Stimulated activated naive CD8-positive, alpha-beta T cell treated with anti-CD3 and anti-CD28 coated beads, Interleukin-15, Interleukin-2, amounts not matched to agents 100 ng/mL and 50 ng/mL, for 24 hours (primary cell): ENCODE measurements at regions not wholly inside any gene's neighbourhood (a gene's known extent, or its start where the extent isn't known, plus 50 kb on each side); places are given as distances from the start of the nearest gene placed in this dataset.

Experiments used
- H3K27ac Mint-ChIP-seq: one replicate; pipeline ENCODE4 v1.8.0; 2021; ENCODE audit warnings: mild to moderate bottlenecking, mixed read lengths
- H3K27me3 Mint-ChIP-seq: one replicate; pipeline ENCODE4 v1.8.0; 2021; ENCODE audit warnings: mixed read lengths
- H3K36me3 Mint-ChIP-seq: one replicate; pipeline ENCODE4 v1.8.0; 2021; ENCODE audit warnings: low read depth, mixed read lengths
- H3K4me1 Mint-ChIP-seq: one replicate; pipeline ENCODE4 v1.8.0; 2021; ENCODE audit warnings: low read depth, mixed read lengths
- H3K4me3 Mint-ChIP-seq: one replicate; pipeline ENCODE4 v1.8.0; 2021; ENCODE audit warnings: mild to moderate bottlenecking, mixed read lengths
- H3K9me3 Mint-ChIP-seq: one replicate; pipeline ENCODE4 v1.8.0; 2021; ENCODE audit warnings: mixed read lengths

GRCh38 chr7:25361387-25361786 is 133.1 kb upstream of the NPVF start:
- Mint-ChIP-seq H3K9me3 (no peaks in the 10 kb centered on the region), H3K4me3 (no peak overlapping the region), H3K4me1 (no peaks in the 10 kb centered on the region), H3K27me3 (no peaks in the 10 kb centered on the region), H3K27ac (no peak overlapping the region), H3K36me3 (no peaks in the 10 kb centered on the region)

- Mint-ChIP-seq H3K27me3 (no peaks in the 10 kb centered on the region), H3K9me3 (no peaks in the 10 kb centered on the region), H3K4me1 (no peaks in the 10 kb centered on the region), H3K4me3 (no peak overlapping the region), H3K27ac (no peak overlapping the region), H3K36me3 (no peaks in the 10 kb centered on the region)
Observed at GRCh38 chr7:25361863-25362262, 133.6 kb upstream of the NPVF start.

GRCh38 chr7:25368599-25369201 is 140.4 kb upstream of the NPVF start:
- Mint-ChIP-seq H3K27me3 (peaks cover 11% of the 10 kb centered on the region), H3K36me3 (no peaks in the 10 kb centered on the region), H3K27ac (no peak overlapping the region), H3K4me3 (no peak overlapping the region), H3K4me1 (no peaks in the 10 kb centered on the region), H3K9me3 (peaks cover 11% of the 10 kb centered on the region)

- H3K9me3 Mint-ChIP-seq, result peaks cover 11% of the 10 kb centered on the region
- peaks cover 11% of the 10 kb centered on the region for H3K27me3 Mint-ChIP-seq
- H3K4me3 Mint-ChIP-seq, result no peak overlapping the region
- no peak overlapping the region for H3K27ac Mint-ChIP-seq
- no peaks in the 10 kb centered on the region for H3K36me3 Mint-ChIP-seq
- no peaks in the 10 kb centered on the region for H3K4me1 Mint-ChIP-seq
Observed at GRCh38 chr7:25369786-25370185, 141.5 kb upstream of the NPVF start.

- Mint-ChIP-seq H3K4me1 (no peaks in the 10 kb centered on the region), H3K27me3 (peaks cover 11% of the 10 kb centered on the region), H3K9me3 (peaks cover 11% of the 10 kb centered on the region), H3K36me3 (no peaks in the 10 kb centered on the region), H3K27ac (no peak overlapping the region), H3K4me3 (no peak overlapping the region)
Observed at GRCh38 chr7:25371972-25372371, 143.7 kb upstream of the NPVF start.

GRCh38 chr7:25375805-25376600 is 147.7 kb upstream of the NPVF start:
- peaks cover 4% of the 10 kb centered on the region for H3K27me3 Mint-ChIP-seq
- H3K36me3 Mint-ChIP-seq, result no peaks in the 10 kb centered on the region
- no peaks in the 10 kb centered on the region for H3K4me1 Mint-ChIP-seq
- no peak overlapping the region for H3K4me3 Mint-ChIP-seq
- H3K9me3 Mint-ChIP-seq, result peaks cover 11% of the 10 kb centered on the region
- H3K27ac Mint-ChIP-seq, result no peak overlapping the region

- H3K9me3 Mint-ChIP-seq, result no peaks in the 10 kb centered on the region
- H3K4me1 Mint-ChIP-seq, result no peaks in the 10 kb centered on the region
- H3K36me3 Mint-ChIP-seq, result no peaks in the 10 kb centered on the region
- H3K27me3 Mint-ChIP-seq, result peaks cover 7% of the 10 kb centered on the region
- H3K4me3 Mint-ChIP-seq, result no peak overlapping the region
- H3K27ac Mint-ChIP-seq, result no peak overlapping the region
Observed at GRCh38 chr7:25379351-25380300, 151.3 kb upstream of the NPVF start.

GRCh38 chr7:25381818-25382589 is 153.7 kb upstream of the NPVF start:
- peaks cover 7% of the 10 kb centered on the region for H3K27me3 Mint-ChIP-seq
- H3K27ac Mint-ChIP-seq, result no peak overlapping the region
- H3K4me1 Mint-ChIP-seq, result no peaks in the 10 kb centered on the region
- H3K36me3 Mint-ChIP-seq, result no peaks in the 10 kb centered on the region
- H3K9me3 Mint-ChIP-seq, result no peaks in the 10 kb centered on the region
- no peak overlapping the region for H3K4me3 Mint-ChIP-seq

GRCh38 chr7:25382869-25383268 is 154.6 kb upstream of the NPVF start:
- H3K9me3 Mint-ChIP-seq, result no peaks in the 10 kb centered on the region
- no peak overlapping the region for H3K27ac Mint-ChIP-seq
- no peaks in the 10 kb centered on the region for H3K4me1 Mint-ChIP-seq
- H3K36me3 Mint-ChIP-seq, result no peaks in the 10 kb centered on the region
- H3K27me3 Mint-ChIP-seq, result peaks cover 7% of the 10 kb centered on the region
- no peak overlapping the region for H3K4me3 Mint-ChIP-seq

- Mint-ChIP-seq H3K36me3 (no peaks in the 10 kb centered on the region), H3K9me3 (no peaks in the 10 kb centered on the region), H3K4me3 (no peak overlapping the region), H3K27me3 (peaks cover 7% of the 10 kb centered on the region), H3K4me1 (no peaks in the 10 kb centered on the region), H3K27ac (no peak overlapping the region)
Observed at GRCh38 chr7:25383402-25383801, 155.1 kb upstream of the NPVF start.

GRCh38 chr7:25384788-25385505 is 156.7 kb upstream of the NPVF start:
- H3K9me3 Mint-ChIP-seq, result no peaks in the 10 kb centered on the region
- H3K4me1 Mint-ChIP-seq, result no peaks in the 10 kb centered on the region
- no peak overlapping the region for H3K4me3 Mint-ChIP-seq
- no peaks in the 10 kb centered on the region for H3K36me3 Mint-ChIP-seq
- no peak overlapping the region for H3K27ac Mint-ChIP-seq
- peaks cover 14% of the 10 kb centered on the region for H3K27me3 Mint-ChIP-seq

- Mint-ChIP-seq H3K9me3 (no peaks in the 10 kb centered on the region), H3K4me3 (no peak overlapping the region), H3K36me3 (no peaks in the 10 kb centered on the region), H3K27me3 (peaks cover 16% of the 10 kb centered on the region), H3K27ac (no peak overlapping the region), H3K4me1 (no peaks in the 10 kb centered on the region)
Observed at GRCh38 chr7:25385506-25386136, 157.3 kb upstream of the NPVF start.

GRCh38 chr7:25386311-25386744 is 158.0 kb upstream of the NPVF start:
- Mint-ChIP-seq H3K27me3 (peaks cover 16% of the 10 kb centered on the region), H3K36me3 (no peaks in the 10 kb centered on the region), H3K4me1 (no peaks in the 10 kb centered on the region), H3K4me3 (no peak overlapping the region), H3K9me3 (no peaks in the 10 kb centered on the region), H3K27ac (no peak overlapping the region)
